HEK293 (cell line): ENCODE measurements at regions not wholly inside any gene's neighbourhood (a gene's known extent, or its start where the extent isn't known, plus 50 kb on each side); places are given as distances from the start of the nearest gene placed in this dataset.

Source experiments
- CTCF ChIA-PET: fragments of 350-600 bp; formaldehyde crosslinking; extraction: SDS; loops from one replicate; lab custom pipeline; 2021; ENCODE audit warnings: antibody characterized with exemption; lab: Yijun Ruan, JAX
- POLR2A ChIA-PET: fragments of 300-600 bp; formaldehyde crosslinking; extraction: SDS; loops from one replicate; lab custom pipeline; 2020; ENCODE audit warnings: antibody characterized with exemption, inconsistent platforms; lab: Yijun Ruan, JAX
- H3K27ac ChIP-seq: fragments of 200-500 bp; sonication (Bioruptor generic); 2 replicates; pipeline ENCODE4 v1.5.1; 2014; ENCODE audit warnings: low read depth, low read length, control low read depth, inconsistent platforms; ENCODE audit errors: extremely low read depth
- H3K36me3 ChIP-seq, 2 experiments: fragments of 200-500 bp in 1 of 2; sonication (Bioruptor generic) in 1 of 2; 1 replicate in 1 of 2; 2 replicates in 1 of 2; pipeline ENCODE4 v1.5.1; 2014 to 2017; ENCODE audit warnings: inconsistent platforms in 2 of 2, low read length in 2 of 2; ENCODE audit not compliant: control insufficient read depth in 2 of 2, insufficient read depth in 1 of 2
- H3K4me1 ChIP-seq: fragments of 200-500 bp; sonication (Bioruptor generic); 2 replicates; pipeline ENCODE4 v1.5.1; 2014; ENCODE audit warnings: mild to moderate bottlenecking, low read length, inconsistent platforms; ENCODE audit not compliant: control insufficient read depth, insufficient read depth
- H3K4me3 ChIP-seq: 2 replicates; pipeline ENCODE4 v1.5.1; 2011; ENCODE audit warnings: low read depth, mild to moderate bottlenecking, control low read depth, low read length, moderate library complexity
- H3K9me3 ChIP-seq: fragments of 200-500 bp; sonication (Bioruptor generic); 2 replicates; pipeline ENCODE4 v1.5.1; 2014; ENCODE audit warnings: low read depth, low read length, inconsistent platforms; ENCODE audit not compliant: control insufficient read depth, insufficient read depth
- FEZF1 ChIP-seq: fragments of 450-650 bp; formaldehyde crosslinking; IDR thresholded peaks from 2 replicates; pipeline ENCODE4 v1.5.1; 2016; ENCODE audit warnings: missing biosample characterization, missing genetic modification characterization
- HOXD13 ChIP-seq: sonication (generic); formaldehyde crosslinking; IDR thresholded peaks from 2 replicates; pipeline ENCODE4 v1.8.0; 2022; ENCODE audit warnings: missing genetic modification reagents, borderline replicate concordance
- INSM2 ChIP-seq: fragments of 450-650 bp; formaldehyde crosslinking; IDR thresholded peaks from 2 replicates; pipeline ENCODE4 v1.5.1; 2016; ENCODE audit warnings: missing biosample characterization, missing genetic modification characterization
- MEIS1 ChIP-seq: sonication (generic); formaldehyde crosslinking; IDR thresholded peaks from 2 replicates; pipeline ENCODE4 v1.8.1; 2022; ENCODE audit warnings: missing genetic modification reagents, mild to moderate bottlenecking, borderline replicate concordance
- OSR2 ChIP-seq: fragments of 450-650 bp; formaldehyde crosslinking; IDR thresholded peaks from 2 replicates; pipeline ENCODE4 v1.5.1; 2016; ENCODE audit warnings: missing biosample characterization, missing genetic modification characterization
- REST ChIP-seq: fragments of 450-650 bp; formaldehyde crosslinking; IDR thresholded peaks from 2 replicates; pipeline ENCODE4 v1.5.1; 2016; ENCODE audit warnings: missing biosample characterization, missing genetic modification characterization
- SCRT2 ChIP-seq: fragments of 450-650 bp; formaldehyde crosslinking; IDR thresholded peaks from 2 replicates; pipeline ENCODE4 v1.5.1; 2016; ENCODE audit warnings: missing biosample characterization, missing genetic modification characterization
- SETDB1 ChIP-seq: IDR thresholded peaks from one replicate; pipeline ENCODE4 v1.6.1; 2017; ENCODE audit warnings: mild to moderate bottlenecking, low read length, moderate library complexity, mixed read lengths; ENCODE audit not compliant: insufficient read length
- TRIM28 ChIP-seq: IDR thresholded peaks from 2 replicates; pipeline ENCODE4 v1.6.1; 2011; ENCODE audit warnings: low read length, control low read depth, borderline replicate concordance
- ZBTB1 ChIP-seq: fragments of 450-650 bp; formaldehyde crosslinking; IDR thresholded peaks from 2 replicates; pipeline ENCODE4 v1.5.1; 2016; ENCODE audit warnings: missing biosample characterization, missing genetic modification characterization
- ZBTB21 ChIP-seq: fragments of 450-650 bp; formaldehyde crosslinking; IDR thresholded peaks from 2 replicates; pipeline ENCODE4 v1.5.1; 2017; ENCODE audit warnings: missing biosample characterization, missing genetic modification characterization
- ZBTB48 ChIP-seq: fragments of 450-650 bp; formaldehyde crosslinking; IDR thresholded peaks from 2 replicates; pipeline ENCODE4 v1.5.1; 2016; ENCODE audit warnings: missing biosample characterization, missing genetic modification characterization
- ZFP3 ChIP-seq: fragments of 450-650 bp; formaldehyde crosslinking; IDR thresholded peaks from 2 replicates; pipeline ENCODE4 v1.5.1; 2016; ENCODE audit warnings: low read depth, missing biosample characterization, missing genetic modification characterization
- ZNF112 ChIP-seq: fragments of 450-650 bp; formaldehyde crosslinking; IDR thresholded peaks from 2 replicates; pipeline ENCODE4 v1.5.0; 2017; ENCODE audit warnings: missing biosample characterization, missing genetic modification characterization
- ZNF266 ChIP-seq: fragments of 450-650 bp; formaldehyde crosslinking; IDR thresholded peaks from 2 replicates; pipeline ENCODE4 v1.5.1; 2016; ENCODE audit warnings: missing biosample characterization, missing genetic modification characterization, low read depth
- ZNF292 ChIP-seq: fragments of 450-650 bp; formaldehyde crosslinking; IDR thresholded peaks from 2 replicates; pipeline ENCODE4 v1.5.1; 2016; ENCODE audit warnings: low read depth, missing biosample characterization, missing genetic modification characterization, borderline replicate concordance
- ZNF302 ChIP-seq: fragments of 450-650 bp; formaldehyde crosslinking; IDR thresholded peaks from 2 replicates; pipeline ENCODE4 v1.5.1; 2016; ENCODE audit warnings: missing biosample characterization, missing genetic modification characterization, low read depth
- ZNF555 ChIP-seq: fragments of 450-650 bp; formaldehyde crosslinking; conservative IDR thresholded peaks from 2 replicates; pipeline ENCODE4 v1.5.1; 2017; ENCODE audit warnings: missing biosample characterization, mild to moderate bottlenecking, missing genetic modification characterization, inconsistent platforms
- ZNF626 ChIP-seq: fragments of 450-650 bp; sonication (Bioruptor Pico); formaldehyde crosslinking; IDR thresholded peaks from 2 replicates; pipeline ENCODE4 v1.5.1; 2018; ENCODE audit warnings: missing biosample characterization, missing genetic modification characterization, inconsistent platforms
- ZNF629 ChIP-seq: fragments of 450-650 bp; formaldehyde crosslinking; IDR thresholded peaks from 2 replicates; pipeline ENCODE4 v1.5.1; 2017; ENCODE audit warnings: missing biosample characterization, missing genetic modification characterization
- TF ChIP-seq, protein P1 (sequence below): fragments of 450-650 bp; formaldehyde crosslinking; IDR thresholded peaks from 2 replicates; pipeline ENCODE4 v1.5.1; 2016; ENCODE audit warnings: missing biosample characterization, missing genetic modification characterization
- TF ChIP-seq, protein P2 (sequence below): fragments of 450-650 bp; formaldehyde crosslinking; IDR thresholded peaks from 2 replicates; pipeline ENCODE4 v1.5.1; 2016; ENCODE audit warnings: missing biosample characterization, missing genetic modification characterization

DNA sequence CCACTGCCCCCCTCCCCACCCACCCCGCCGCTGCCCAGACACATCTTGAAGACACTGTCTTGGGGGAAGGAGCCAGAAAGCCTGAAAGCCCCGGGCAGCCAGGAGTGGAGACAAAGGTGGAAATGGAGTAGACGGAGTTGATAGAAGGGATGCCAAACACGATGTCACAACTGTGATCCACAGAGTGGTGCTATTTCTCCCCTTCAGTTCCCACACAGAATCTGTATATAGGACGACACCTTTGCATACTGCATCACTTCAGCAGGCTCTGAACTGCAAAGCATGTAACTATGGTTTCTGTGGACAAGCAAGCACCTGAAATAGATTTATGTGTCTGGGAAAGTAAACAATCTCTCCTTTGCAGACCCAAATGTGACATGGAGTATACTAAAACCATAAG lies 56.4 kb upstream of the F13A1 start:
- POLR2A ChIA-PET: no interaction called here
- peaks cover 8% of the 10 kb centered on the region; the same call in 1 of the 2 replicates for H3K4me1 ChIP-seq
- no peak overlapping the region for H3K27ac ChIP-seq
- H3K36me3 ChIP-seq: no peaks in the 10 kb centered on the region
- no peaks in the 10 kb centered on the region; the same call in 1 of the 2 replicates for H3K9me3 ChIP-seq
- TF ChIP-seq OSR2 (tag by site-specific recombination): no peak
- TF ChIP-seq ZNF555 (tag by site-specific recombination): no peak
- TF ChIP-seq HOXD13 (CRISPR knock-in tag): no peak
- no peak for TF ChIP-seq SETDB1
- TF ChIP-seq MEIS1 (CRISPR knock-in tag): no peak
- TF ChIP-seq ZNF302 (tag by site-specific recombination): no peak
- TF ChIP-seq, all 188 proteins: peak for 0
- CTCF ChIA-PET: no interaction called here
- H3K4me3 ChIP-seq: no peak overlapping the region

DNA sequence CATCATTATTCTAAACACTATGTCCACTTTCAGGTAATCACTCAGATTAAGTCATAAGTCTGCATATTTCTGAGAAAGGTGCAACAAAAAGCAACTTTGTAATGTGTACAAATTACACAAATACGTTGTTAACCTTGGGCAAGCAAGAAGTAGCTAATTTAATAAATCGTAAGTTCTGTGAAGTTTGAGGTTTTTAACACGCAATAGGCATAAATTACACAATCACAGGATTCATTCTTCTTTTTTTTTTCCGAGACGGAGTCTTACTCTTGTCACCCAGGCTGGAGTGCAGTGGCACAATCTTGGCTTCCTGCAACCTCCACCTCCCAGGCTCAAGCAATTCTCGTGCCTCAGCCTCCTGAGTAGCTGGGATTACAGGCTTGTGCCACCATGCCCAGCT lies 57.2 kb upstream of the F13A1 start:
- ChIA-PET CTCF (interaction anchor here (0.6 to 0.7 kb wide), 3 partner anchors 53 to 248 kb away, joined by 3 read pairs; no protein-coding TSS in a partner anchor), POLR2A (no interaction called here)
- H3K4me1 ChIP-seq: peaks cover 8% of the 10 kb centered on the region; the same call in 1 of the 2 replicates
- H3K36me3 ChIP-seq: no peaks in the 10 kb centered on the region
- TF ChIP-seq INSM2 (tag by site-specific recombination) (no peak), ZNF292 (tag by site-specific recombination) (no peak), ZBTB1 (tag by site-specific recombination) (no peak), ZNF626 (tag by site-specific recombination) (no peak), REST (tag by site-specific recombination) (no peak)
- TF ChIP-seq, protein P1, sequence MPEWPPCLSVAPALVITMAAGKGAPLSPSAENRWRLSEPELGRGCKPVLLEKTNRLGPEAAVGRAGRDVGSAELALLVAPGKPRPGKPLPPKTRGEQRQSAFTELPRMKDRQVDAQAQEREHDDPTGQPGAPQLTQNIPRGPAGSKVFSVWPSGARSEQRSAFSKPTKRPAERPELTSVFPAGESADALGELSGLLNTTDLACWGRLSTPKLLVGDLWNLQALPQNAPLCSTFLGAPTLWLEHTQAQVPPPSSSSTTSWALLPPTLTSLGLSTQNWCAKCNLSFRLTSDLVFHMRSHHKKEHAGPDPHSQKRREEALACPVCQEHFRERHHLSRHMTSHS (tag by site-specific recombination): no peak
- TF ChIP-seq, all 188 proteins: peak for 0
- H3K9me3 ChIP-seq: no peaks in the 10 kb centered on the region; the same call in 1 of the 2 replicates
- no peak overlapping the region for H3K27ac ChIP-seq
- H3K4me3 ChIP-seq: no peak overlapping the region

- Histone ChIP-seq H3K4me1 (peaks cover 8% of the 10 kb centered on the region; the same call in 1 of the 2 replicates), H3K36me3 (no peaks in the 10 kb centered on the region), H3K27ac (no peak overlapping the region), H3K9me3 (no peaks in the 10 kb centered on the region), H3K4me3 (no peak overlapping the region)
- POLR2A ChIA-PET: no interaction called here
- CTCF ChIA-PET: interaction anchor here (0.7 kb wide), 1 partner anchor 57 kb away, joined by 3 read pairs; no protein-coding TSS in a partner anchor
- TF ChIP-seq ZFP3 (tag by site-specific recombination) (no peak), MEIS1 (CRISPR knock-in tag) (no peak), SCRT2 (tag by site-specific recombination) (no peak), ZNF629 (tag by site-specific recombination) (peak; percentile 48; the same call in 1 of the 2 replicates), HOXD13 (CRISPR knock-in tag) (peak; percentile 55; the same call in 1 of the 2 replicates), TRIM28 (peak; percentile 77; the same call in 1 of the 2 replicates), ZNF112 (tag by site-specific recombination) (no peak), ZBTB48 (tag by site-specific recombination) (no peak), ZBTB21 (tag by site-specific recombination) (peak; percentile 52; the same call in 1 of the 2 replicates), ZNF266 (tag by site-specific recombination) (no peak), FEZF1 (peak; percentile 58)
- TF ChIP-seq, protein P2, sequence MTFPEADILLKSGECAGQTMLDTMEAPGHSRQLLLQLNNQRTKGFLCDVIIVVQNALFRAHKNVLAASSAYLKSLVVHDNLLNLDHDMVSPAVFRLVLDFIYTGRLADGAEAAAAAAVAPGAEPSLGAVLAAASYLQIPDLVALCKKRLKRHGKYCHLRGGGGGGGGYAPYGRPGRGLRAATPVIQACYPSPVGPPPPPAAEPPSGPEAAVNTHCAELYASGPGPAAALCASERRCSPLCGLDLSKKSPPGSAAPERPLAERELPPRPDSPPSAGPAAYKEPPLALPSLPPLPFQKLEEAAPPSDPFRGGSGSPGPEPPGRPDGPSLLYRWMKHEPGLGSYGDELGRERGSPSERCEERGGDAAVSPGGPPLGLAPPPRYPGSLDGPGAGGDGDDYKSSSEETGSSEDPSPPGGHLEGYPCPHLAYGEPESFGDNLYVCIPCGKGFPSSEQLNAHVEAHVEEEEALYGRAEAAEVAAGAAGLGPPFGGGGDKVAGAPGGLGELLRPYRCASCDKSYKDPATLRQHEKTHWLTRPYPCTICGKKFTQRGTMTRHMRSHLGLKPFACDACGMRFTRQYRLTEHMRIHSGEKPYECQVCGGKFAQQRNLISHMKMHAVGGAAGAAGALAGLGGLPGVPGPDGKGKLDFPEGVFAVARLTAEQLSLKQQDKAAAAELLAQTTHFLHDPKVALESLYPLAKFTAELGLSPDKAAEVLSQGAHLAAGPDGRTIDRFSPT (tag by site-specific recombination): no peak
Observed at GRCh38 chr6:6379573-6379972, 59.1 kb upstream of the F13A1 start.
